H9 (cell line): ENCODE measurements at regions not wholly inside any gene's neighbourhood (a gene's known extent, or its start where the extent isn't known, plus 50 kb on each side); places are given as distances from the start of the nearest gene placed in this dataset.

Experiments used
- DNase-seq: peaks from one replicate; pipeline ENCODE4 v3.0.0-alpha.2; 2017
- H2AFZ ChIP-seq: one replicate; pipeline ENCODE4 v1.6.1; 2013; ENCODE audit warnings: mild to moderate bottlenecking, low read length, control low read depth, moderate library complexity
- H2AK5ac ChIP-seq: 2 replicates; pipeline ENCODE4 v1.6.1; 2013; ENCODE audit warnings: low read length, control low read depth, mixed read lengths; ENCODE audit not compliant: insufficient read length
- H2BK120ac ChIP-seq: one replicate; pipeline ENCODE4 v1.6.1; 2013; ENCODE audit warnings: low read depth, mild to moderate bottlenecking, low read length, control low read depth, inconsistent platforms; ENCODE audit not compliant: poor library complexity, severe bottlenecking
- H2BK12ac ChIP-seq: 2 replicates; pipeline ENCODE4 v1.6.1; 2013; ENCODE audit warnings: low read length, control low read depth, mixed read lengths, low read depth; ENCODE audit not compliant: insufficient read length
- H2BK15ac ChIP-seq: 2 replicates; pipeline ENCODE4 v1.6.1; 2013; ENCODE audit warnings: low read depth, low read length, control low read depth
- H2BK20ac ChIP-seq: one replicate; pipeline ENCODE4 v1.6.1; 2013; ENCODE audit warnings: low read depth, mild to moderate bottlenecking, low read length, control low read depth, inconsistent platforms; ENCODE audit not compliant: poor library complexity, severe bottlenecking
- H2BK5ac ChIP-seq: 2 replicates; pipeline ENCODE4 v1.6.1; 2013; ENCODE audit warnings: low read length, control low read depth, mixed read lengths; ENCODE audit not compliant: insufficient read length
- H3K14ac ChIP-seq: 2 replicates; pipeline ENCODE4 v1.6.1; 2013; ENCODE audit warnings: low read length, control low read depth; ENCODE audit not compliant: insufficient read depth
- H3K18ac ChIP-seq: 2 replicates; pipeline ENCODE4 v1.6.1; 2013; ENCODE audit warnings: low read depth, mild to moderate bottlenecking, mixed read lengths, low read length, control low read depth; ENCODE audit not compliant: insufficient read length
- H3K23ac ChIP-seq: 2 replicates; pipeline ENCODE4 v1.6.1; 2013; ENCODE audit warnings: low read length, control low read depth, mixed read lengths, low read depth; ENCODE audit not compliant: insufficient read length
- H3K23me2 ChIP-seq: 2 replicates; pipeline ENCODE4 v1.6.1; 2013; ENCODE audit warnings: low read depth, mild to moderate bottlenecking, mixed read lengths, low read length, control low read depth; ENCODE audit not compliant: insufficient read length, poor library complexity, severe bottlenecking
- H3K27ac ChIP-seq: 2 replicates; pipeline ENCODE4 v1.5.1; 2013; ENCODE audit warnings: low read length, control low read depth, mixed read lengths, low read depth; ENCODE audit not compliant: insufficient read length
- H3K27me3 ChIP-seq: 2 replicates; pipeline ENCODE4 v1.6.1; 2013; ENCODE audit warnings: low read length, control low read depth, inconsistent platforms; ENCODE audit not compliant: insufficient read depth
- H3K4ac ChIP-seq: 2 replicates; pipeline ENCODE4 v1.6.1; 2013; ENCODE audit warnings: low read depth, mild to moderate bottlenecking, control low read depth, inconsistent platforms, low read length, moderate library complexity
- H3K4me1 ChIP-seq: 2 replicates; pipeline ENCODE4 v1.6.1; 2013; ENCODE audit warnings: low read length, control low read depth, inconsistent platforms; ENCODE audit not compliant: insufficient read depth
- H3K4me2 ChIP-seq: 2 replicates; pipeline ENCODE4 v1.6.1; 2013; ENCODE audit warnings: low read length, control low read depth, mixed read lengths; ENCODE audit not compliant: insufficient read length, insufficient read depth
- H3K56ac ChIP-seq: 2 replicates; pipeline ENCODE4 v1.6.1; 2013; ENCODE audit warnings: low read depth, mild to moderate bottlenecking, mixed read lengths, low read length, control low read depth; ENCODE audit not compliant: insufficient read length
- H3K79me1 ChIP-seq: 2 replicates; pipeline ENCODE4 v1.6.1; 2013; ENCODE audit warnings: low read depth, mild to moderate bottlenecking, moderate library complexity, low read length, control low read depth, inconsistent platforms; ENCODE audit not compliant: insufficient read depth, poor library complexity, severe bottlenecking
- H3K79me2 ChIP-seq: 2 replicates; pipeline ENCODE4 v1.6.1; 2013; ENCODE audit warnings: low read length, control low read depth, inconsistent platforms; ENCODE audit not compliant: insufficient read depth
- H3K9ac ChIP-seq: 2 replicates; pipeline ENCODE4 v1.6.1; 2013; ENCODE audit warnings: low read length, control low read depth, mixed read lengths; ENCODE audit not compliant: insufficient read length; ENCODE audit errors: extremely low read depth
- H3K9me3 ChIP-seq: one replicate; pipeline ENCODE4 v1.6.1; 2013; ENCODE audit warnings: low read depth, low read length, inconsistent platforms; ENCODE audit not compliant: control insufficient read depth
- H3T11ph ChIP-seq: one replicate; pipeline ENCODE4 v1.6.1; 2013; ENCODE audit warnings: mild to moderate bottlenecking, low read length, control low read depth, inconsistent platforms
- H4K20me1 ChIP-seq: one replicate; pipeline ENCODE4 v1.6.1; 2013; ENCODE audit not compliant: control insufficient read depth, insufficient read length, insufficient read depth
- H4K5ac ChIP-seq: 2 replicates; pipeline ENCODE4 v1.6.1; 2013; ENCODE audit warnings: low read depth, mild to moderate bottlenecking, mixed read lengths, low read length, control low read depth; ENCODE audit not compliant: insufficient read length
- H4K8ac ChIP-seq: replicated peaks from 2 replicates; pipeline ENCODE4 v1.6.1; 2013; ENCODE audit warnings: low read length, control low read depth, mixed read lengths, low read depth; ENCODE audit not compliant: insufficient read length
- H4K91ac ChIP-seq: 2 replicates; pipeline ENCODE4 v1.6.1; 2013; ENCODE audit warnings: low read depth, mild to moderate bottlenecking, moderate library complexity, mixed read lengths, low read length, control low read depth; ENCODE audit not compliant: insufficient read length
- H3K27ac Mint-ChIP-seq, 3 experiments: 2 replicates in 2 of 3; 3 replicates in 1 of 3; pipeline ENCODE4 v1.8.0; 2020 to 2021; ENCODE audit warnings: mixed read lengths in 3 of 3, mild to moderate bottlenecking in 1 of 3, moderate library complexity in 1 of 3
- H3K27me3 Mint-ChIP-seq: 2 replicates; pipeline ENCODE4 v1.8.0; 2021; ENCODE audit warnings: low read depth, mild to moderate bottlenecking, moderate library complexity, mixed read lengths
- H3K36me3 Mint-ChIP-seq, 3 experiments: 2 replicates in 2 of 3; 3 replicates in 1 of 3; pipeline ENCODE4 v1.8.0; 2020 to 2021; ENCODE audit warnings: low read depth in 3 of 3, mixed read lengths in 3 of 3; ENCODE audit not compliant: insufficient read depth in 1 of 3
- H3K4me1 Mint-ChIP-seq, 2 experiments: 2 replicates each; pipeline ENCODE4 v1.8.0; 2020; ENCODE audit warnings: mixed read lengths in 2 of 2
- H3K4me3 Mint-ChIP-seq, 2 experiments: 2 replicates in 1 of 2; 3 replicates in 1 of 2; pipeline ENCODE4 v1.8.0; 2020 to 2021; ENCODE audit warnings: mild to moderate bottlenecking in 2 of 2, mixed read lengths in 2 of 2, moderate library complexity in 1 of 2
- H3K9me3 Mint-ChIP-seq, 2 experiments: 2 replicates in 1 of 2; 3 replicates in 1 of 2; pipeline ENCODE4 v1.8.0; 2020; ENCODE audit warnings: mild to moderate bottlenecking in 2 of 2, mixed read lengths in 2 of 2, moderate library complexity in 1 of 2
- CTCF ChIP-seq: fragments of 200-600 bp; sonication (generic); conservative IDR thresholded peaks from 3 replicates; pipeline ENCODE4 v1.8.0; 2021; ENCODE audit warnings: antibody characterized with exemption, mild to moderate bottlenecking
- WGBS: extraction: QIAGEN DNeasy Blood & Tissue Kit; methylation state at CpG from one replicate; pipeline ENCODE4 v1.1.7; 2013; ENCODE audit warnings: missing lambda C conversion rate, low lambda C conversion rate, mixed read lengths; ENCODE audit not compliant: insufficient read length; ENCODE audit errors: extremely low coverage; 5-methylcytosine and 5-hydroxymethylcytosine counted together

GRCh38 chr5:174872271-174872670 lies 147.9 kb downstream of the MSX2 start:
- WGBS, result no CpG with 5 or more reads among the region's 1 CpG
- Histone ChIP-seq H3K27me3 (no peaks in the 10 kb centered on the region), H3K56ac (no peak overlapping the region), H3K23ac (no peak overlapping the region), H2BK120ac (no peak overlapping the region), H2BK5ac (no peak overlapping the region), H2BK15ac (no peak overlapping the region), H3K14ac (no peak overlapping the region), H3K4ac (no peak overlapping the region), H2BK12ac (no peak overlapping the region), H4K8ac (no peak overlapping the region), H3K23me2 (no peaks in the 10 kb centered on the region), H4K20me1 (no peaks in the 10 kb centered on the region), H3K79me2 (no peaks in the 10 kb centered on the region), H2AFZ (no peak overlapping the region), H3K18ac (no peak overlapping the region), H2BK20ac (no peak overlapping the region), H3K9me3 (no peaks in the 10 kb centered on the region), H3T11ph (no peak overlapping the region), H3K9ac (no peak overlapping the region), H2AK5ac (no peak overlapping the region), H4K91ac (no peak overlapping the region), H3K27ac (no peak overlapping the region), H3K4me2 (no peak overlapping the region), H3K4me1 (no peaks in the 10 kb centered on the region), H3K79me1 (no peaks in the 10 kb centered on the region), H4K5ac (no peak overlapping the region)
- H3K4me3 Mint-ChIP-seq, result no peak overlapping the region
- H3K27me3 Mint-ChIP-seq, result peaks cover 9% of the 10 kb centered on the region
- no peaks in the 10 kb centered on the region for H3K36me3 Mint-ChIP-seq
- TF ChIP-seq CTCF, result no peak
- no peak overlapping the region for H3K27ac Mint-ChIP-seq
- H3K9me3 Mint-ChIP-seq, result no peaks in the 10 kb centered on the region
- peaks cover 2 to 9% of the 10 kb centered on the region in 2 experiments for H3K4me1 Mint-ChIP-seq
- DNase-seq, result no peak
